Small intestine (tissue), 7 donors: ENCODE measurements at regions not wholly inside any gene's neighbourhood (a gene's known extent, or its start where the extent isn't known, plus 50 kb on each side); places are given as distances from the start of the nearest gene placed in this dataset.

ENCODE experiments used
- DNase-seq, 2 donors: peaks; one replicate each; pipeline versions ENCODE4 v3.0.0 to v3.0.0-alpha.2; 2013
- FAIRE-seq: peaks from 2 replicates; lab custom pipeline; 2012; peaks lifted over from hg19 to GRCh38; lab: Jason Lieb, UNC
- H3K27ac ChIP-seq, 3 donors: one replicate each; pipeline ENCODE4 v1.5.1; 2013; ENCODE audit warnings: low read length in 2 of 3, mild to moderate bottlenecking in 2 of 3, control low read depth in 1 of 3, inconsistent platforms in 1 of 3, low read depth in 1 of 3, moderate library complexity in 1 of 3
- H3K27me3 ChIP-seq, 3 donors: one replicate each; pipeline ENCODE4 v1.6.1; 2013; ENCODE audit warnings: low read length in 3 of 3, inconsistent platforms in 1 of 3; ENCODE audit not compliant: control insufficient read depth in 3 of 3, insufficient read depth in 3 of 3
- H3K36me3 ChIP-seq, 3 donors: one replicate each; pipeline ENCODE4 v1.6.1; 2013; ENCODE audit warnings: low read length in 3 of 3, inconsistent platforms in 1 of 3, low read depth in 1 of 3, mild to moderate bottlenecking in 1 of 3, moderate library complexity in 1 of 3; ENCODE audit not compliant: control insufficient read depth in 3 of 3, insufficient read depth in 2 of 3
- H3K4me1 ChIP-seq, 3 donors: one replicate each; pipeline ENCODE4 v1.6.1; 2013; ENCODE audit warnings: low read length in 2 of 3, inconsistent platforms in 1 of 3, low read depth in 1 of 3, mild to moderate bottlenecking in 1 of 3, moderate library complexity in 1 of 3; ENCODE audit not compliant: control insufficient read depth in 3 of 3, insufficient read depth in 2 of 3
- H3K4me3 ChIP-seq, 3 donors: one replicate each; pipeline ENCODE4 v1.5.1; 2013; ENCODE audit warnings: low read length in 3 of 3, control low read depth in 1 of 3, inconsistent platforms in 1 of 3, low read depth in 1 of 3, mild to moderate bottlenecking in 1 of 3, moderate library complexity in 1 of 3
- H3K9me3 ChIP-seq, 2 donors: one replicate each; pipeline ENCODE4 v1.6.1; 2013; ENCODE audit warnings: low read depth in 1 of 2, low read length in 1 of 2; ENCODE audit not compliant: control insufficient read depth in 2 of 2, insufficient read depth in 1 of 2
- WGBS, 3 donors: extraction: QIAGEN DNeasy Blood & Tissue Kit; methylation state at CpG; one replicate each; pipeline ENCODE4 v1.1.7; 2013; 5-methylcytosine and 5-hydroxymethylcytosine counted together
- donor health status: healthy with polysubstance abuse.
- donor health status: control.
- donor health status: control.
- donor health status: Bipolar disorder and iron deficiency.
- donor health status: healthy.

GRCh38 chr16:85381738-85382592 lies 231.2 kb upstream of the GSE1 start:
- Histone ChIP-seq H3K4me1 (peaks cover 0 to 32% (median 0%) of the 10 kb centered on the region in 3 donors), H3K9me3 (no peaks in the 10 kb centered on the region), H3K27ac (no peak overlapping the region), H3K4me3 (no peak overlapping the region), H3K36me3 (peaks cover 0 to 48% (median 0%) of the 10 kb centered on the region in 3 donors), H3K27me3 (no peaks in the 10 kb centered on the region)
- no peak for DNase-seq
- FAIRE-seq, result no peak
- 63 to 88% (median 76%) methylated on average over 25 to 26 of the region's 26 CpGs for WGBS, 3 donors

GRCh38 chr16:85382717-85383118 lies 230.4 kb upstream of the GSE1 start:
- H3K27me3 ChIP-seq, result no peaks in the 10 kb centered on the region
- peaks cover 0 to 44% (median 0%) of the 10 kb centered on the region in 3 donors for H3K36me3 ChIP-seq
- H3K9me3 ChIP-seq, result no peaks in the 10 kb centered on the region
- WGBS, 3 donors, result 95 to 97% (median 96%) methylated on average over 11 of the region's 11 CpGs
- no peak overlapping the region for H3K4me3 ChIP-seq
- no peak for DNase-seq
- H3K27ac ChIP-seq, result no peak overlapping the region
- H3K4me1 ChIP-seq, result peaks cover 0 to 26% (median 0%) of the 10 kb centered on the region in 3 donors
- no peak for FAIRE-seq

- H3K36me3 ChIP-seq, result peaks cover 0 to 42% (median 0%) of the 10 kb centered on the region in 3 donors
- no peaks in the 10 kb centered on the region for H3K27me3 ChIP-seq
- H3K27ac ChIP-seq, result peak overlapping the region in 2 of 3 donors; percentile 53 to 68
- FAIRE-seq (no peak), DNase-seq (no peak)
- no peaks in the 10 kb centered on the region for H3K9me3 ChIP-seq
- peaks cover 0 to 26% (median 0%) of the 10 kb centered on the region in 3 donors for H3K4me1 ChIP-seq
- WGBS, 3 donors, result 70 to 80% (median 72%) methylated on average over 18 to 19 of the region's 19 CpGs
- H3K4me3 ChIP-seq, result no peak overlapping the region
These were observed 229.0 kb upstream of the GSE1 start for GRCh38 chr16:85383836-85384832.

- no peaks in the 10 kb centered on the region for H3K27me3 ChIP-seq
- WGBS, 3 donors, result 11 to 54% (median 27%) methylated on average over 20 of the region's 20 CpGs
- no peak overlapping the region for H3K4me3 ChIP-seq
- H3K27ac ChIP-seq, result peak overlapping the region in 2 of 3 donors; percentile 53 to 68
- no peak for FAIRE-seq
- H3K4me1 ChIP-seq, result peaks cover 0 to 30% (median 0%) of the 10 kb centered on the region in 3 donors
- DNase-seq, result peak; percentile 76 to 81
- H3K9me3 ChIP-seq, result no peaks in the 10 kb centered on the region
- peaks cover 0 to 39% (median 0%) of the 10 kb centered on the region in 3 donors for H3K36me3 ChIP-seq
These were observed 228.2 kb upstream of the GSE1 start for GRCh38 chr16:85384833-85385462.

GRCh38 chr16:85385463-85386331 lies 227.4 kb upstream of the GSE1 start:
- FAIRE-seq, result no peak
- H3K27me3 ChIP-seq, result no peaks in the 10 kb centered on the region
- peaks cover 0 to 36% (median 0%) of the 10 kb centered on the region in 3 donors for H3K4me1 ChIP-seq
- peaks cover 0 to 39% (median 0%) of the 10 kb centered on the region in 3 donors for H3K36me3 ChIP-seq
- 49 to 58% (median 50%) methylated on average over 27 to 32 of the region's 32 CpGs for WGBS, 3 donors
- H3K9me3 ChIP-seq, result no peaks in the 10 kb centered on the region
- peak in 1 of 2 donors; percentile 54 for DNase-seq
- no peak overlapping the region for H3K4me3 ChIP-seq
- H3K27ac ChIP-seq, result peak overlapping the region in 2 of 3 donors; percentile 47 to 68

GRCh38 chr16:85386467-85387170 lies 226.5 kb upstream of the GSE1 start:
- Histone ChIP-seq H3K36me3 (peaks cover 0 to 43% (median 0%) of the 10 kb centered on the region in 3 donors), H3K27me3 (no peaks in the 10 kb centered on the region), H3K4me1 (peaks cover 0 to 43% (median 4%) of the 10 kb centered on the region in 3 donors), H3K9me3 (peaks cover 0 to 3% of the 10 kb centered on the region in 2 donors), H3K27ac (no peak overlapping the region), H3K4me3 (no peak overlapping the region)
- FAIRE-seq (no peak), DNase-seq (no peak)
- 79 to 93% (median 86%) methylated on average over 13 of the region's 13 CpGs for WGBS, 3 donors

GRCh38 chr16:85387171-85387507 lies 226.0 kb upstream of the GSE1 start:
- DNase-seq, result no peak
- peaks cover 0 to 3% of the 10 kb centered on the region in 2 donors for H3K9me3 ChIP-seq
- H3K4me3 ChIP-seq, result no peak overlapping the region
- H3K27ac ChIP-seq, result no peak overlapping the region
- 89 to 94% (median 92%) methylated on average over 10 to 11 of the region's 11 CpGs for WGBS, 3 donors
- no peak for FAIRE-seq
- no peaks in the 10 kb centered on the region for H3K27me3 ChIP-seq
- peaks cover 0 to 42% (median 4%) of the 10 kb centered on the region in 3 donors for H3K4me1 ChIP-seq
- H3K36me3 ChIP-seq, result peaks cover 0 to 43% (median 0%) of the 10 kb centered on the region in 3 donors
